NCI-H774 (cell line): ENCODE measurements at regions not wholly inside any gene's neighbourhood (a gene's known extent, or its start where the extent isn't known, plus 50 kb on each side); places are given as distances from the start of the nearest gene placed in this dataset.

Experiments
- DNase-seq: peaks from one replicate; lab custom pipeline; 2025; lab: John Stamatoyannopoulos, UW

- no peak for DNase-seq
Observed at GRCh38 chr5:113902917-113903660, 389.6 kb downstream of the YTHDC2 start.

GRCh38 chr5:113909782-113910181, 396.3 kb downstream of the YTHDC2 start:
- DNase-seq: no peak

- no peak for DNase-seq
Observed at GRCh38 chr5:113917997-113918396, 404.5 kb downstream of the YTHDC2 start.

GRCh38 chr5:113922343-113922742, 408.8 kb downstream of the YTHDC2 start:
- no peak for DNase-seq

- no peak for DNase-seq
Observed at GRCh38 chr5:113935453-113935852, 422.0 kb downstream of the YTHDC2 start.

- no peak for DNase-seq
Observed at GRCh38 chr5:113937301-113937700, 423.8 kb downstream of the YTHDC2 start.

GRCh38 chr5:113939988-113940387, 421.9 kb upstream of the KCNN2 start:
- DNase-seq: no peak

GRCh38 chr5:113950186-113950585, 411.7 kb upstream of the KCNN2 start:
- DNase-seq: no peak

GRCh38 chr5:113965225-113965624, 396.6 kb upstream of the KCNN2 start:
- no peak for DNase-seq

GRCh38 chr5:113969901-113970300, 392.0 kb upstream of the KCNN2 start:
- DNase-seq: no peak

- DNase-seq: no peak
Observed at GRCh38 chr5:113971454-113971853, 390.4 kb upstream of the KCNN2 start.

- no peak for DNase-seq
Observed at GRCh38 chr5:113974976-113975375, 386.9 kb upstream of the KCNN2 start.

- DNase-seq: no peak
Observed at GRCh38 chr5:113984928-113985327, 376.9 kb upstream of the KCNN2 start.

GRCh38 chr5:113985505-113985904, 376.4 kb upstream of the KCNN2 start:
- DNase-seq: no peak

GRCh38 chr5:113989278-113989912, 372.5 kb upstream of the KCNN2 start:
- DNase-seq: peak; percentile 9

GRCh38 chr5:113989913-113990305, 372.0 kb upstream of the KCNN2 start:
- DNase-seq: no peak

GRCh38 chr5:114001076-114001475, 360.8 kb upstream of the KCNN2 start:
- no peak for DNase-seq

GRCh38 chr5:114006582-114006981, 355.3 kb upstream of the KCNN2 start:
- DNase-seq: no peak

- no peak for DNase-seq
Observed at GRCh38 chr5:114007678-114008077, 354.2 kb upstream of the KCNN2 start.

- no peak for DNase-seq
Observed at GRCh38 chr5:114010362-114010761, 351.5 kb upstream of the KCNN2 start.

- DNase-seq: no peak
Observed at GRCh38 chr5:114018186-114018585, 343.7 kb upstream of the KCNN2 start.

GRCh38 chr5:114038756-114039155, 323.1 kb upstream of the KCNN2 start:
- no peak for DNase-seq

- DNase-seq: no peak
Observed at GRCh38 chr5:114050087-114050486, 311.8 kb upstream of the KCNN2 start.

- no peak for DNase-seq
Observed at GRCh38 chr5:114053372-114053771, 308.5 kb upstream of the KCNN2 start.
